ENCODE measurements at regions not wholly inside any gene's neighbourhood (a gene's known extent, or its start where the extent isn't known, plus 50 kb on each side); places are given as distances from the start of the nearest gene placed in this dataset.

GRCh38 chr14:43247877-43248276 is 1259.2 kb downstream of the FSCB start:
- TF ChIP-seq CTCF (IDR thresholded peaks at IDR 0.05) (no peak), EZH2 (IDR thresholded peaks at IDR 0.05; ENCODE audit: borderline replicate concordance, insufficient read depth, low read depth, low read length, poor library complexity, severe bottlenecking) (no peak)

Data from B cell (primary cell).